Astrocyte of the cerebellum (primary cell): ENCODE measurements at regions not wholly inside any gene's neighbourhood (a gene's known extent, or its start where the extent isn't known, plus 50 kb on each side); places are given as distances from the start of the nearest gene placed in this dataset.

Source experiments
- DNase-seq: peaks from one replicate; pipeline ENCODE4 v3.0.0-alpha.2; 2011; ENCODE audit warnings: low read depth
- H3K4me3 ChIP-seq: 2 replicates; pipeline ENCODE4 v1.5.1; 2011; ENCODE audit warnings: mild to moderate bottlenecking, low read depth, low read length, moderate library complexity
- CTCF ChIP-seq: IDR thresholded peaks from 2 replicates; pipeline ENCODE4 v1.5.1; 2012; ENCODE audit warnings: low read length, low read depth, moderate library complexity, mild to moderate bottlenecking; ENCODE audit errors: missing control alignments
- in situ Hi-C: cut with HindIII; loops from 2 replicates; pipeline ENCODE4 v1.10.0; 2017; ENCODE audit warnings: low sequenced_read_pairs

- H3K4me3 ChIP-seq, result no peak overlapping the region
- no peak for TF ChIP-seq CTCF
- no peak for DNase-seq
- in situ Hi-C loops, result no loop called here
Measured at GRCh38 chr5:8685704-8686103, 816.8 kb downstream of the MTRR start.

DNA sequence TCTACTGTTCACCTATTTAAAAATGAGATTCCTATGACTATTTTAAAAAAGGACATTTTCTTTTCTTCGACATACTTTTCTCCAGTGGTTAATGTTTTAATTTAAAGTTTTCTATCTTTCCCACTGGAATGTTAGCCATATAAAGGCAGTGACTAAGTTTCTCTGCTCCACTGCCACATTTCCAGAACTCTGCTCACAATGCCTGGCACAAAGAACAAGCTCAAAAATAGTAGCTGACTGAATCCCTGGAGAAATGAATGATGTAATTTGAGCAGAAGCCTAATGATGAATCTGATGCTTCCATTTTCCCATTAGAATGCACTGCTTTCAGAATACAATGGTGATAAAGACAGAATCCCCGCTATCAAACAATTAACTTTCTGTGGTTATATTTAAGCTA lies 817.8 kb downstream of the MTRR start:
- TF ChIP-seq CTCF, result no peak
- no peak for DNase-seq
- in situ Hi-C loops, result no loop called here
- H3K4me3 ChIP-seq, result no peak overlapping the region

DNA sequence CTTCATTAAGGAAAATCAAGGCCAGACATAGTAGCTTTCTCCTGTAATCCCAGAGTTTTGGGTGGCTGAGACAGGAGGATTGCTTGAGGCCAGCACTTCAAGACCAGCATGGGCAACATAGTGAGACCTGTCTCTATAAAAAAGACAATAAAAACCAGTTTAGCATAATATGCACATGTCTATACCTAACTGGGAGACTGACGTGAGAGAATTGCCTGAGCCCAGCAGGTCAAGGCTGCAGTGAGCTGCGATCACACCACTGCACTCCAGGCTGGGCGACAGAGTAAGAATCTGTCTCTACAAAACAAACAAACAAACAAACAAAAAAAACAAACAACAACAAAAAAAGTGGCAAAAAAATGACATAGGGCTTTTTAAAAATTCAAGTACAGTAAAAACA lies 820.8 kb downstream of the MTRR start:
- in situ Hi-C loops, result no loop called here
- DNase-seq, result no peak
- H3K4me3 ChIP-seq, result no peak overlapping the region
- TF ChIP-seq CTCF, result no peak

DNA sequence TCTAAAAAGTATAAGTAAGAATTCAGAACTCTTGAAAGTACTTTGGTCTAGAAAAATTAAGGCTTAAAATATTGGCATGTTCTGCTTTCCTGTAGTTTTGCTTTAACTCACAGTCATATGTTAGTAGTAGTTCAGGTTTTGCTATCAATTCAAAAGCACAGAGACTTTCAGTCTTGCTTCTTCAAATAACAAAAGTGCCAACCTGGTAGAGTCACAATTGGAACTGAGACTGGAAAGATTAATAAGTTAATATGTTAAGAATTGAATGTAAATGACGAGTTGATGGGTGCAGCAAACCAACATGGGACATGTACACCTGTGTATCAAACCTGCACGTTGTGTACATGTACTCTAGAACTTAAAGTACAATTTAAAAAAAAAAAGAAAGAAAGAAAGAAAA lies 822.3 kb downstream of the MTRR start:
- no peak for TF ChIP-seq CTCF
- no peak for DNase-seq
- H3K4me3 ChIP-seq, result no peak overlapping the region
- in situ Hi-C loops, result no loop called here

- DNase-seq, result no peak
- no peak overlapping the region for H3K4me3 ChIP-seq
- in situ Hi-C loops, result no loop called here
- TF ChIP-seq CTCF, result no peak
Measured at GRCh38 chr5:8693341-8693844, 824.4 kb downstream of the MTRR start.

DNA sequence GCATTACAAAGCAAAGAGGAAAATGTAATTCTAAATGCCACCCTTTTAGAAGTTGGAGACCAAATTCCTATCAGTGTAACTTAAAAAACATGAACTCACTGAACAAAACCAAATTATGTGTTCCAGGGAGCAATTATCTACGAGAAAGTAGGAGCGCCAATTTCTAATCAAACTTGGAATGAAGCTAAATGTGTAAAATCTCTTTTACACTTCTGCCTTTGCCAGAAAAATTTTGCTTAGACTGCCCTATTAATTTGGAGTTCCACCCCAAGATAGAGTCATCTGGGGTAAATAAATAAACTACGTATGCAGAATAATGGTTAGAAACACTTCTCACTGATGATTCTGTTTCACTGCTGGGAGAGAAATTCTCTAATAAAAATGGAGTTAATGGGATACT lies 825.6 kb downstream of the MTRR start:
- in situ Hi-C loops, result no loop called here
- TF ChIP-seq CTCF, result no peak
- no peak for DNase-seq
- H3K4me3 ChIP-seq, result no peak overlapping the region
